NT2/D1 (cell line): ENCODE measurements at regions not wholly inside any gene's neighbourhood (a gene's known extent, or its start where the extent isn't known, plus 50 kb on each side); places are given as distances from the start of the nearest gene placed in this dataset.

ENCODE experiments used
- SUZ12 ChIP-seq: IDR thresholded peaks from 2 replicates; pipeline ENCODE4 v1.6.1; 2011; ENCODE audit not compliant: insufficient read length, insufficient read depth; ENCODE audit errors: extremely low read depth
- YY1 ChIP-seq: IDR thresholded peaks from 2 replicates; pipeline ENCODE4 v1.6.1; 2011; ENCODE audit not compliant: insufficient read length, insufficient read depth
- ZNF274 ChIP-seq: IDR thresholded peaks from 2 replicates; pipeline ENCODE4 v1.6.1; 2011; ENCODE audit warnings: mild to moderate bottlenecking, low read depth, low read length

GRCh38 chr5:110268283-110268682, 458.2 kb downstream of the TMEM232 start:
- no peak for TF ChIP-seq YY1
- no peak for TF ChIP-seq ZNF274
- no peak for TF ChIP-seq SUZ12
